ENCODE measurements at regions not wholly inside any gene's neighbourhood (a gene's known extent, or its start where the extent isn't known, plus 50 kb on each side); places are given as distances from the start of the nearest gene placed in this dataset.

- no peaks in the 10 kb centered on the region for H3K9me3 ChIP-seq (ENCODE audit: control insufficient read depth, low read length)
- H3K27me3 ChIP-seq (ENCODE audit: control insufficient read depth, insufficient read depth, low read length, poor library complexity, severe bottlenecking): no peaks in the 10 kb centered on the region
- no peaks in the 10 kb centered on the region for H3K36me3 ChIP-seq (ENCODE audit: control insufficient read depth, insufficient read depth, low read length)
- H3K27ac ChIP-seq (ENCODE audit: insufficient read depth, low read depth, low read length, poor library complexity, severe bottlenecking): no peak overlapping the region
- 66 to 68% methylated on average over 4 of the region's 4 CpGs for WGBS, 2 experiments
- no peak overlapping the region for H3K4me3 ChIP-seq (ENCODE audit: insufficient read depth, low read depth, low read length)
- no peaks in the 10 kb centered on the region for H3K4me1 ChIP-seq (ENCODE audit: control insufficient read depth, insufficient read depth, low read length)
Measured at GRCh38 chr1:219506473-219506899, 106.4 kb downstream of the ZC3H11B start.

GRCh38 chr1:219505886-219506285 lies 107.0 kb downstream of the ZC3H11B start:
- 90 to 92% methylated on average over 3 of the region's 3 CpGs for WGBS, 2 experiments
- H3K4me3 ChIP-seq (ENCODE audit: insufficient read depth, low read depth, low read length): no peak overlapping the region

GRCh38 chr1:219503604-219504003 lies 109.3 kb downstream of the ZC3H11B start:
- Histone ChIP-seq H3K36me3 (ENCODE audit: control insufficient read depth, insufficient read depth, low read length) (no peaks in the 10 kb centered on the region), H3K27me3 (ENCODE audit: control insufficient read depth, insufficient read depth, low read length, poor library complexity, severe bottlenecking) (no peaks in the 10 kb centered on the region)

More at GRCh38 chr1:219505886-219506285, 107.0 kb downstream of the ZC3H11B start:
- Histone ChIP-seq H3K36me3 (ENCODE audit: control insufficient read depth, insufficient read depth, low read length) (no peaks in the 10 kb centered on the region), H3K27ac (ENCODE audit: insufficient read depth, low read depth, low read length, poor library complexity, severe bottlenecking) (no peak overlapping the region), H3K9me3 (ENCODE audit: control insufficient read depth, low read length) (no peaks in the 10 kb centered on the region), H3K4me1 (ENCODE audit: control insufficient read depth, insufficient read depth, low read length) (no peaks in the 10 kb centered on the region), H3K27me3 (ENCODE audit: control insufficient read depth, insufficient read depth, low read length, poor library complexity, severe bottlenecking) (no peaks in the 10 kb centered on the region)

DNA sequence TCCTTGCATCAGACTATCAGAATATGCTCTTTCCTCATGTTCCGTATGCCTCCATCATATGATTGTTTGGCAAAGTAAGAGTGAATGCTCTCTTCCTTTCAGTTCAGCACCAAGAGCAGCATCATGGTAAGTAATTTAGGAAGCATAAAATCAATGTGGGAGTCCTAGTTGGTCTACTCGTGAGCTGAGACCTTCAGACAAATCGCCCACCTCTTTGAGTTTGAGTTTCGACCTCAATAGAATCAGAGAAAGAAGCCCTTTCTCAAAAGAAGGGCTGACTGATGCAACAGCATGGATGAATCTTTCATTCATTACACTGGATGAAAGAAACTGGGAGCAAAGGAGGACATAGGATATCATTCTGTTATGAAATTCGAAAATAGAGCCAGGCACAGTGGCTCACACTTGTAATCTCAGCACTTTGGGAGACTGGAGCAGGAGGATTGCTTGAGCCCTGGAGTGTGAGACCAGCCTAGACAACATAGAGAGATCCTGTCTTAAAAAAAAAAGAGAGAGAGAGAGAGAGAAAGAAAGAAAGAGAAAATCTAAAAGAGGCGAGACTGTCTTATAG lies 112.5 kb downstream of the ZC3H11B start:
- 88 to 89% methylated on average over 6 of the region's 6 CpGs for WGBS, 2 experiments
- Histone ChIP-seq H3K4me1 (ENCODE audit: control insufficient read depth, insufficient read depth, low read length) (no peaks in the 10 kb centered on the region), H3K9me3 (ENCODE audit: control insufficient read depth, low read length) (no peaks in the 10 kb centered on the region), H3K27me3 (ENCODE audit: control insufficient read depth, insufficient read depth, low read length, poor library complexity, severe bottlenecking) (no peaks in the 10 kb centered on the region), H3K36me3 (ENCODE audit: control insufficient read depth, insufficient read depth, low read length) (no peaks in the 10 kb centered on the region), H3K27ac (ENCODE audit: insufficient read depth, low read depth, low read length, poor library complexity, severe bottlenecking) (no peak overlapping the region), H3K4me3 (ENCODE audit: insufficient read depth, low read depth, low read length) (no peak overlapping the region)

More at GRCh38 chr1:219503604-219504003, 109.3 kb downstream of the ZC3H11B start:
- 93 to 95% methylated on average over 4 of the region's 4 CpGs for WGBS, 2 experiments
- Histone ChIP-seq H3K9me3 (ENCODE audit: control insufficient read depth, low read length) (no peaks in the 10 kb centered on the region), H3K4me1 (ENCODE audit: control insufficient read depth, insufficient read depth, low read length) (no peaks in the 10 kb centered on the region), H3K4me3 (ENCODE audit: insufficient read depth, low read depth, low read length) (no peak overlapping the region), H3K27ac (ENCODE audit: insufficient read depth, low read depth, low read length, poor library complexity, severe bottlenecking) (no peak overlapping the region)

GRCh38 chr1:219498666-219499065 lies 114.2 kb downstream of the ZC3H11B start:
- WGBS, 2 experiments: 94 to 97% methylated on average over 1 of the region's 1 CpG
- no peaks in the 10 kb centered on the region for H3K9me3 ChIP-seq (ENCODE audit: control insufficient read depth, low read length)
- no peak overlapping the region for H3K27ac ChIP-seq (ENCODE audit: insufficient read depth, low read depth, low read length, poor library complexity, severe bottlenecking)
- no peaks in the 10 kb centered on the region for H3K4me1 ChIP-seq (ENCODE audit: control insufficient read depth, insufficient read depth, low read length)
- no peaks in the 10 kb centered on the region for H3K27me3 ChIP-seq (ENCODE audit: control insufficient read depth, insufficient read depth, low read length, poor library complexity, severe bottlenecking)
- H3K36me3 ChIP-seq (ENCODE audit: control insufficient read depth, insufficient read depth, low read length): no peaks in the 10 kb centered on the region
- no peak overlapping the region for H3K4me3 ChIP-seq (ENCODE audit: insufficient read depth, low read depth, low read length)

DNA sequence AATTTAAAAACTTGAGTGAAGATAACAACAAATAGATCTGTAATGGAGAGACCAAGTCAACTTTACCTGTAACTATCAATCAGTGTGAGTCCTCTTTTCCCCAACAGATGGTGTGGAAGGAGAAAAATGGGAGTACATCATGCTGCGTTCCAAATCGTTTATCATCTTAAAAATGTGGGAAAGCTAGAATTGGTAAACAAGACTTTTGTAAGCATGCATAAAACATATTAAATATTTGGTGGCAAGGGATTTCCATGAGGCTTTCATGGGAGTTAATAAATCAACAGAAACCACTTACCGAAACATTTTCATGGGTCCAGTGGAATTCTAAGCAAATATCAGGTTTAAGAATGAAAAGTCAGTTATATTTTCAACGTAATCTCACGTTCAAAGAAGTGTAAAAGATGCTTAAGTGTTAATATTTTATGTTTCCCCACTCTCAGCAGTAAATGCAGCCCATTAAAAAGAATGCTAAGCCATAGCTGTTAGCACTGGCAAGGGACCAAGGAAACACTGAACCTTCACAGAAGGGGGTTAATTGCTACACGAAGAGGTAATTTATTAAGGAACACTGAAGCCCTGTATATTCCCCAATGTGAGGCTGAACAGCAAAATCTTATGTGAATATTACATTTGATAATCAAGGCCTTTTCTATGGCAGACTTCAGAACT lies 117.0 kb downstream of the ZC3H11B start:
- no peaks in the 10 kb centered on the region for H3K9me3 ChIP-seq (ENCODE audit: control insufficient read depth, low read length)
- no peaks in the 10 kb centered on the region for H3K36me3 ChIP-seq (ENCODE audit: control insufficient read depth, insufficient read depth, low read length)
- H3K4me3 ChIP-seq (ENCODE audit: insufficient read depth, low read depth, low read length): no peak overlapping the region
- H3K4me1 ChIP-seq (ENCODE audit: control insufficient read depth, insufficient read depth, low read length): no peaks in the 10 kb centered on the region
- WGBS, 2 experiments: 84% methylated on average over 6 of the region's 6 CpGs
- H3K27me3 ChIP-seq (ENCODE audit: control insufficient read depth, insufficient read depth, low read length, poor library complexity, severe bottlenecking): no peaks in the 10 kb centered on the region
- no peak overlapping the region for H3K27ac ChIP-seq (ENCODE audit: insufficient read depth, low read depth, low read length, poor library complexity, severe bottlenecking)

GRCh38 chr1:219492717-219493116 lies 120.2 kb downstream of the ZC3H11B start:
- H3K36me3 ChIP-seq (ENCODE audit: control insufficient read depth, insufficient read depth, low read length): no peaks in the 10 kb centered on the region
- no peak overlapping the region for H3K4me3 ChIP-seq (ENCODE audit: insufficient read depth, low read depth, low read length)
- H3K9me3 ChIP-seq (ENCODE audit: control insufficient read depth, low read length): no peaks in the 10 kb centered on the region
- WGBS, 2 experiments: 97 to 100% methylated on average over 2 to 3 of the region's 3 CpGs
- H3K27ac ChIP-seq (ENCODE audit: insufficient read depth, low read depth, low read length, poor library complexity, severe bottlenecking): no peak overlapping the region
- H3K4me1 ChIP-seq (ENCODE audit: control insufficient read depth, insufficient read depth, low read length): no peaks in the 10 kb centered on the region
- H3K27me3 ChIP-seq (ENCODE audit: control insufficient read depth, insufficient read depth, low read length, poor library complexity, severe bottlenecking): no peaks in the 10 kb centered on the region

GRCh38 chr1:219490566-219490965 lies 122.3 kb downstream of the ZC3H11B start:
- Histone ChIP-seq H3K4me3 (ENCODE audit: insufficient read depth, low read depth, low read length) (no peak overlapping the region), H3K9me3 (ENCODE audit: control insufficient read depth, low read length) (no peaks in the 10 kb centered on the region), H3K27ac (ENCODE audit: insufficient read depth, low read depth, low read length, poor library complexity, severe bottlenecking) (no peak overlapping the region), H3K4me1 (ENCODE audit: control insufficient read depth, insufficient read depth, low read length) (no peaks in the 10 kb centered on the region), H3K36me3 (ENCODE audit: control insufficient read depth, insufficient read depth, low read length) (no peaks in the 10 kb centered on the region), H3K27me3 (ENCODE audit: control insufficient read depth, insufficient read depth, low read length, poor library complexity, severe bottlenecking) (no peaks in the 10 kb centered on the region)
- 100% methylated on average over 1 of the region's 1 CpG; no CpG with 5 or more reads in 1 of the 2 experiments for WGBS, 2 experiments

DNA sequence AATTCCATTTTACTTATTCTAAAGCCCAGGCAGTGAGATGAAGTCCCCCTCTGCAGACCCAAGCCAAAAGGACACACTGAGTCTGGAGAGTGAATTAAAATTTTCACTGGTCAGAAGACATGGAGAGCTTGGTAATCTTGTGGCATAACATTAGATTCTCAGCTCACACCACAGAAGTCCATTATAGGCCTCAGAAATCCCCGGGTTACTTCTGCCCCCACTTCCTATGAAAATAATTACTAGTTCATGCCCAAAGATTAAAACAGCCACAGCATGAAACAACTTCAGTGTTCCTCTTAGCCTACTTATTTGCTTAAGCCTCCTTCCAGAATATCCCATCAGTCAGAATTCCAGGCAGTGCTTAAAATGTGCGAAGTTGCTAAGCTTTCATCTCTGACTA lies 123.3 kb downstream of the ZC3H11B start:
- Histone ChIP-seq H3K36me3 (ENCODE audit: control insufficient read depth, insufficient read depth, low read length) (no peaks in the 10 kb centered on the region), H3K9me3 (ENCODE audit: control insufficient read depth, low read length) (no peaks in the 10 kb centered on the region), H3K27me3 (ENCODE audit: control insufficient read depth, insufficient read depth, low read length, poor library complexity, severe bottlenecking) (no peaks in the 10 kb centered on the region), H3K27ac (ENCODE audit: insufficient read depth, low read depth, low read length, poor library complexity, severe bottlenecking) (no peak overlapping the region), H3K4me1 (ENCODE audit: control insufficient read depth, insufficient read depth, low read length) (no peaks in the 10 kb centered on the region), H3K4me3 (ENCODE audit: insufficient read depth, low read depth, low read length) (no peak overlapping the region)
- whole genome bisulfite sequencing, 2 experiments: 89 to 96% methylated on average over 2 of the region's 2 CpGs

- Histone ChIP-seq H3K9me3 (ENCODE audit: control insufficient read depth, low read length) (no peaks in the 10 kb centered on the region), H3K27ac (ENCODE audit: insufficient read depth, low read depth, low read length, poor library complexity, severe bottlenecking) (no peak overlapping the region), H3K36me3 (ENCODE audit: control insufficient read depth, insufficient read depth, low read length) (no peaks in the 10 kb centered on the region), H3K4me3 (ENCODE audit: insufficient read depth, low read depth, low read length) (no peak overlapping the region), H3K27me3 (ENCODE audit: control insufficient read depth, insufficient read depth, low read length, poor library complexity, severe bottlenecking) (no peaks in the 10 kb centered on the region), H3K4me1 (ENCODE audit: control insufficient read depth, insufficient read depth, low read length) (no peaks in the 10 kb centered on the region)
- WGBS, 2 experiments: 94% methylated on average over 1 of the region's 1 CpG; no CpG with 5 or more reads in 1 of the 2 experiments
Measured at GRCh38 chr1:219488275-219488674, 124.6 kb downstream of the ZC3H11B start.
